Activated CD8-positive, alpha-beta memory T cell treated with anti-CD3 and anti-CD28 coated beads, Interleukin-2, amount 50 U/mL, for 24 hours (primary cell): ENCODE measurements at regions not wholly inside any gene's neighbourhood (a gene's known extent, or its start where the extent isn't known, plus 50 kb on each side); places are given as distances from the start of the nearest gene placed in this dataset.

Experiments
- DNase-seq: peaks from one replicate; pipeline ENCODE4 v3.0.0-alpha.2; 2020; ENCODE audit errors: extremely low read depth

- DNase-seq = no peak
These were observed 429.5 kb downstream of the TLE1 start for GRCh38 chr9:81259896-81260295.

DNA sequence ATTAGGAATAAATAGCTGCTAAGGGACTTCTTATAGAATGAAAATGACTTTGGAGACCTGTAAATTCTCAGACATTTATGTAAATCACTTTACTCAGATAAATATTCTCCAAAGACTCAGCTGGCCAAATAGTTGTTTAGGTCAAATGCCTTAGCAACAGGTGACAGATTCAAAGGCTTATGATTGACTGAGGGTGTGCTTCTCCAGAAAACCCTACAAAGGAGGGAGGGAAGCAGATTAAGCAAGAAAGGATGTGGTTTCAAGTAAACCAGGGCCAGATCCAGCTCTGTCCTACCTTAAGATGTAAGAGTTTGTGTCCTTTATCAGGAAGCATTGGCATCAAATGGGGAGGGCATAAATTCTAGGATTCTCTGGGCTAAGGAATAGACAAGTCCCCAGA lies 433.0 kb downstream of the TLE1 start:
- DNase-seq = no peak

- no peak for DNase-seq
These were observed 438.7 kb downstream of the TLE1 start for GRCh38 chr9:81250606-81251005.

DNA sequence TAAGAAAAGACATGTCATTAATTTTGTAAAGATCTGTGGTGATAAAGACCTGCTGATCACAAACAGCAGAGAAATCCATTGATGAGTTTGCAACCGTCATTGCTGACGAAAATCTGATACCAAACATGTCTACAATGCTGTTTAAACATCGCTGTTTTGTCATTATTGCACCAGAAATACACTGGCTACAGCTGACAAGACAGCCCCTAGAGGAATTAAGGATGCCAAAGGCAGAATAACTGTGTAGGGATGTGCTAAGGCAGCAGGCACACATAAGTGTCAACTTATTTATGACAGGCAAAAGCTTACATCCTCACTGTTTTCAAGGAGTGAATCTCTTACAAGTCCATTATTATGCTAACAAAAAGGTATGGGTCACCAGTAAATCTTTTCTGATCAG lies 439.3 kb downstream of the TLE1 start:
- DNase-seq = no peak

- DNase-seq = no peak
These were observed 443.9 kb downstream of the TLE1 start for GRCh38 chr9:81245254-81245956.

- no peak for DNase-seq
These were observed 444.7 kb downstream of the TLE1 start for GRCh38 chr9:81244631-81245030.

DNA sequence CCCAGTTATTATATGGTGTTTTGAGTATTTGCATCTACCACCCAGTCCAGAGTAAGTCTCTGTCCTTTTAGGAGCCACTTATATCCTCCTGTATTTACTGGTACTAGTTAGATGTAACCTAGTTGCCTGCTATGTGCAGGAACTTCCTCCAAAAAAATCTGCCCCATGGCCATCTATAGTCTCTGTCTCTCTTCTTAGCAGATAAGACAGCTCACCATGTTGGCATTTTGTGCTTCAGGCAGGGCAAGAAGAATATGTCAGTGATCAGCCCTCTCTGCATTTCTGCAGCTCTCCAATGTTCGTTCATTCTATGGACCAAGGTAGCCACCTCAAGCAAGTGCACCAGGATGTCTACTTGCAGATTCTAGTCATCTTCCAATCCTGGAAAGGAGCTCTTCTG lies 446.5 kb downstream of the TLE1 start:
- DNase-seq = no peak

DNA sequence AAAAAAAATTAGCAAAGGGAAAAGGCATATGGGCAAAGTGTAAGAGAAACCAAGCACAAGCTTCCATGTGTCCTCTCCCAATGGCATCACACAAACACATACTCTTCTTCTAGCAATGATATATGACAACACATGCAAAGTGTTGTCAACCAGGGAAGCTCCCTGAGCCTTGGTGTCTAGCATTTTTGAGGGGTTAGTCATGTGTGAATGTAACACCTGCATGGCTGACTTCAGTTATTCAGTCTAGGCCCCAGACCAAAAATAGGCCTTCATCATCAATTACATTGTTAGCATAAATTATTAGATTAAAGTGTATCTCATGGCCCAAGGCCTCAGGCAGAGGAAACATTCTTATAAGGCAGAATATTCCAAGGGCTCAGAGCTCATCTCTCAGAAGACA lies 450.0 kb downstream of the TLE1 start:
- DNase-seq = no peak

GRCh38 chr9:81237565-81238231 lies 451.6 kb downstream of the TLE1 start:
- DNase-seq = no peak

GRCh38 chr9:81234924-81235610 lies 454.3 kb downstream of the TLE1 start:
- DNase-seq = no peak

- no peak for DNase-seq
These were observed 458.3 kb downstream of the TLE1 start for GRCh38 chr9:81231011-81231410.

DNA sequence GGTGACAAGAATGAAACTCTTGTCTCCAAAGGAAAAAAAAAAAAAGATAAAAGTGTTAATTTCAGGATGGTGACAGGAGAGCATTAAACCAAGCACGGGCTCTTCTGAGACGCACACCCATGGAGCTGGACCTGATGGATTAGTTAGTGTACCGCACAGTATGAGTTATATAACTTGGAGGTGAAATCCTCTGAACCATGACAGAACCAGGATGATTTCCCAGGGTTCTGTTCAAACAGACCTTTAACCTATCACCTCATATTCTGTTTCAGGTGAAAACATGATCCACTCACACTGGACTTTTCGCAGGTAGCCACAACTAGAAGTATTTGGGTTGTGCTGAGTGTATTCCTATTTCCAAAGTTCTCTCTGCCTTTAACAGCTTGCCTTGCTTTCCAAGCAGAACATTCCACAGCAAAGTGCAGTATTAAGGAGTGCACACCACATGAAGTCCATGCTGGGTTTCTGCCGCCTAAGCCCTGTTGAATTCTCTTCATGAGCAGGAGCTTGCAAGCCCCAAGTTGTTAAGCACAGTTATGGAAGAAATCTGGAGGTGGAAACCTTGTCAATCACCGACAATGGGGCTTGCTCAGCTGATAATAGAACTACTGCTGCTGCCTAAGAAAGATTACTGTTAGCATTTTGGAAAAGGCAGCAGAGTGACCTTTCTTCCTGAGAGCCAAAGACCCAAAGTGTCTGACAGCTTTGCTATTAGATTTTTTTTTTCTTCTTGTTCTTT lies 461.7 kb downstream of the TLE1 start:
- no peak for DNase-seq

DNA sequence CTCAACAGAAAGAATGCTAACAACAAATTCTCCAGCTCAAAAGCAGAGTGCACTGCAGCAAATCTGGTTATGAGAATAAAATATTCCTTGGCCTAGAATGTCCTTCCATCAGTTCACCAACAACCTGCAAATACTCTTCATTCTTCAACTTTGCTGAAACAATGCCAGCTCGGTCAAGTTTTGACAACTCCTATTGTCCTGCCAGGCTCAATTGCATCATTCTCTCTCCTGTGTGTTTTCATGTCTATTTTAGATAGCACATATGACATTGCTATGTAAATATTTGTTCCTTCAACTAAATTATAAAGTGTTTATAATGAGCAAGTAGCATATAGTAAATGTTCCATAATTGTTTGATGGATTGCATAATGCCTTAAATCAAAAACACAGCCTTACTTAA lies 463.8 kb downstream of the TLE1 start:
- DNase-seq = no peak

GRCh38 chr9:81224166-81225081 lies 464.9 kb downstream of the TLE1 start:
- no peak for DNase-seq

GRCh38 chr9:81214975-81215374 lies 474.4 kb downstream of the TLE1 start:
- no peak for DNase-seq

DNA sequence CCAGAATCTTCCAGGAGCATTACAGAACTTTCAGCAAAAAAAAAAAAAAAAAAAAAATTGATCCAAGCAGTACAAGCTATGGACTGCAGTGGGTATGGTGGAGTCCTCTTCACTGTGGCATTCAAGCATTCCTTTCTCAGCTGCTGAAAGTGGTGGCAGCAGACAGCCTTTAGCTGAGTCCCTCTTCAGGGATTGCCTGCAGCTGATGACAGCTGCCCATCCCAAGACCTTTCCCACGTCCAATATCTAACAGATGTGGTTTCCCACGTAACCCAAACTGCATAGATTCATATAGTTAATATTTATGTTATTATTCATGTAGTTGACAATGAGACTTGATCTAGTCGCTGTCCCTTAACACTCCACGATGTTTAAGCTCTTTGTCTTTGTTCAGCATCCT lies 475.9 kb downstream of the TLE1 start:
- no peak for DNase-seq

- no peak for DNase-seq
These were observed 477.6 kb downstream of the TLE1 start for GRCh38 chr9:81211741-81212140.

GRCh38 chr9:81207651-81208050 lies 481.7 kb downstream of the TLE1 start:
- DNase-seq = no peak

- DNase-seq = no peak
These were observed 487.1 kb downstream of the TLE1 start for GRCh38 chr9:81202292-81202691.

GRCh38 chr9:81195206-81195605 lies 494.1 kb downstream of the TLE1 start:
- no peak for DNase-seq
